Colonic mucosa (tissue), 4 donors: ENCODE measurements at regions not wholly inside any gene's neighbourhood (a gene's known extent, or its start where the extent isn't known, plus 50 kb on each side); places are given as distances from the start of the nearest gene placed in this dataset.
"Not testable (repeated sequence)": the region's sequence is repeated elsewhere in the genome, so short reads cannot be mapped to it uniquely, and the experiment has no call there.

ENCODE experiments used
- DNase-seq: peaks from one replicate; pipeline ENCODE4 v3.0.0-alpha.2; 2020
- H3K27ac ChIP-seq: fragments of 200-600 bp; one replicate; pipeline ENCODE4 v1.8.0; 2021
- H3K27me3 ChIP-seq: fragments of 200-600 bp; one replicate; pipeline ENCODE4 v1.8.0; 2021
- H3K36me3 ChIP-seq: fragments of 200-600 bp; one replicate; pipeline ENCODE4 v1.8.0; 2021
- H3K4me1 ChIP-seq: fragments of 200-600 bp; one replicate; pipeline ENCODE4 v1.8.0; 2021; ENCODE audit warnings: mild to moderate bottlenecking
- H3K4me3 ChIP-seq: fragments of 200-600 bp; one replicate; pipeline ENCODE4 v1.8.0; 2021
- H3K9ac ChIP-seq, 2 donors: one replicate each; pipeline ENCODE4 v1.7.0; 2013; ENCODE audit warnings: control low read depth in 2 of 2, low read depth in 2 of 2, low read length in 2 of 2
- H3K9me3 ChIP-seq: fragments of 200-600 bp; one replicate; pipeline ENCODE4 v1.8.0; 2021
- intact Hi-C: fragments of 100-400 bp; cut with DNase I; formaldehyde crosslinking; loops from one replicate; pipeline ENCODE4 v1.14.1; 2022
- TF ChIP-seq, protein P1 (sequence below): fragments of 200-600 bp; IDR thresholded peaks from one replicate; pipeline ENCODE4 v1.8.0; 2022; ENCODE audit warnings: antibody characterized with exemption, mild to moderate bottlenecking
- donor health status: healthy.
- donor health status: DM: no; HTN: no; CAD: no.
- donor health status: DM: no; HTN: no; CAD: no.

DNA sequence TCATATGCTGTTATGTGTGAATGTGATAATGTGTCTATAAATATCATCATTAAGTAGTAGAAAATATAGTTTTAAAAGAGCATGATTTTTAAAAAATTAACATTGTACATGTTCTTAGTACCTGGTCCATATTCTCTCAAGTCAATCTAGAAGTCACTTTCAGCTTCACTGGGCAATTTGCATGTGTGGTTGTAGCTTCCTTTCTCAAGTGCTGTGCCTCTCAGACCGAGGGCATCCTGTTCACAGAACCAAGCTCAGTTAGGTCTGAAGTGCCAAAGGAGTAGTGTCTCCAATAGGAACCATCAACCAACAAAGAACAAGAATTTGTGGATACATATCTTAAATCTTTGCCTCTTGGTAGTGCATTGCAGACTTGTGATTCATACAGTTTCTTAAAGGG is 541.8 kb upstream of the SLC10A2 start:
- H3K36me3 ChIP-seq, result no peaks in the 10 kb centered on the region
- no peaks in the 10 kb centered on the region for H3K9me3 ChIP-seq
- H3K4me1 ChIP-seq, result no peaks in the 10 kb centered on the region
- no peak overlapping the region for H3K27ac ChIP-seq
- TF ChIP-seq, protein P1, sequence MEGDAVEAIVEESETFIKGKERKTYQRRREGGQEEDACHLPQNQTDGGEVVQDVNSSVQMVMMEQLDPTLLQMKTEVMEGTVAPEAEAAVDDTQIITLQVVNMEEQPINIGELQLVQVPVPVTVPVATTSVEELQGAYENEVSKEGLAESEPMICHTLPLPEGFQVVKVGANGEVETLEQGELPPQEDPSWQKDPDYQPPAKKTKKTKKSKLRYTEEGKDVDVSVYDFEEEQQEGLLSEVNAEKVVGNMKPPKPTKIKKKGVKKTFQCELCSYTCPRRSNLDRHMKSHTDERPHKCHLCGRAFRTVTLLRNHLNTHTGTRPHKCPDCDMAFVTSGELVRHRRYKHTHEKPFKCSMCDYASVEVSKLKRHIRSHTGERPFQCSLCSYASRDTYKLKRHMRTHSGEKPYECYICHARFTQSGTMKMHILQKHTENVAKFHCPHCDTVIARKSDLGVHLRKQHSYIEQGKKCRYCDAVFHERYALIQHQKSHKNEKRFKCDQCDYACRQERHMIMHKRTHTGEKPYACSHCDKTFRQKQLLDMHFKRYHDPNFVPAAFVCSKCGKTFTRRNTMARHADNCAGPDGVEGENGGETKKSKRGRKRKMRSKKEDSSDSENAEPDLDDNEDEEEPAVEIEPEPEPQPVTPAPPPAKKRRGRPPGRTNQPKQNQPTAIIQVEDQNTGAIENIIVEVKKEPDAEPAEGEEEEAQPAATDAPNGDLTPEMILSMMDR, result no peak
- DNase-seq, result no peak
- no peaks in the 10 kb centered on the region for H3K27me3 ChIP-seq
- no peak overlapping the region for H3K9ac ChIP-seq
- no peak overlapping the region for H3K4me3 ChIP-seq
- intact Hi-C loops, result no loop called here

DNA sequence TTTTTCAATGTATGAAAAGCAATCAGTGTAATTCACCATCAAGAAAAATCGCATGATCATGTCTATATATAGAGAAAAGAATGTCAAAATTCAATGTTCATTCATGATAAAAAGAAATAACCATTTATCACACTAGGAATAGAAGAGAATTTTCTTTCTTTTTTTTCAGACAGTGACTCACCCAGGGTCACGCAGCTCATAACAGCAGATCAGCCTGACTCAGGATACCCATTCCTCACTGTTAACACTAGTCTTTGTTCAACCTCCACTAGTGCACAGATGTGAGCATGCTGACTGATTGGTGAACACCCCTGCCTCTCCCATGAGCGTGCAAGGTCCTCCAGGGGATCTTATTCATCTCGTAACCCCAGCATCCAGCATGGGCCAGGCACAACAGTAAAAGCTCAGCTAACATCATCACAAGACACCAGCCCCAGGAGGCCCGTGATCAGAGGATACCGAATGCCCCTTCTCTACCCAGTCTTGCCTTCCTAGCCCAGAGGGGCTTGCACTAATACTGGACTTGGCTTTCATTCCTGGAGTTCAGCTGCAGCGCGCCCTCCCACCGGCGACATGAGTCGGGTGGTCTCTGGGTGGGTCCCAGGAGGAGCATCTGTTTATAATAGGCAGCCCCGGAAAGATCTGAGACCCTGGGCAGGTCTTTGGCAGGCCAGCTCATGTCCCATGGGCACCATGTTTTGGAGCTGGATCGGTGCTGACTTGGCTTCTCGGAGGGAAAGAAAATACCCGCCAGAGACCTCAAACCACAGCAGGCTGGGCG is 539.5 kb upstream of the SLC10A2 start:
- TF ChIP-seq, protein P1, result no peak

DNA sequence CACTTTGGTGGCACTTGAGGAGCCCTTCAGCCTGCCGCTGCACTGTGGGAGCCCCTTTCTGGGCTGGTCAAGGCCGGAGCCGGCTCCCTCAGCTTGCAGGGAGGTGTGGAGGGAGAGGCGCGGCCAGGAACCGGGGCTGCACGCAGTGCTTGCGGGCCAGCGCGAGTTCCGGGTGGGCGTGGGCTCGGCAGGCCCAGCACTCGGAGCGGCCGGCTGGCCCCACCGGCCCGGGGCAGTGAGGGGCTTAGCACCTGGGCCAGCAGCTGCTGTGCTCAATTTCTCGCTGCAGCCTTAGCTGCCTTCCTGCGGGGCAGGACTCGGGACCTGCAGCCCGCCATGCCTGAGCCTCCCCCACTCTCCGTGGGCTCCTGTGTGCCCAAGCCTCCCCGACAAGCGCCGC is 533.7 kb upstream of the SLC10A2 start:
- DNase-seq, H3K4me1 ChIP-seq, H3K36me3 ChIP-seq, intact Hi-C loops, H3K27me3 ChIP-seq, H3K27ac ChIP-seq, H3K9ac ChIP-seq, H3K4me3 ChIP-seq, H3K9me3 ChIP-seq: not testable (repeated sequence)

More for the DNA sequence above, 539.5 kb upstream of the SLC10A2 start:
- Histone ChIP-seq H3K27me3 (no peaks in the 10 kb centered on the region), H3K9ac (no peak overlapping the region), H3K9me3 (no peaks in the 10 kb centered on the region), H3K27ac (no peak overlapping the region), H3K36me3 (no peaks in the 10 kb centered on the region), H3K4me3 (no peak overlapping the region), H3K4me1 (no peaks in the 10 kb centered on the region)
- intact Hi-C loops, result no loop called here
- no peak for DNase-seq

DNA sequence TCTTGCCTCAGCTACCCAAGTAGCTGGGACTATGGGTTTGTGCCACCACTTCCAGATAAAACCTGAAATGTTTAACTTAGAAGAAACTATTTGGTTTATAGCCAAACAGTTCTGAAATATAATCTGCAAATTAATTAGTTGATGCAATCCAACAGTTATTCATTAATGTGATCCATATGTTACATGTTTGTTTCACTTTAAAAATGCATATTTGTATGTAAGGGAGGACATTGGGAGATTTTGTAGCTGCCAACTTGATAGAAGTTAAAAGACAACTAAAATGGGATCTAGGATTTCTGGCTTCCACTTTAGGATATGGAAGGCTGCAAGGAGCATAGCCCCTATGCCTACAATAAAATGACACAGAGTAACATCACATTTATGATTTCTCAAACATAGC is 532.5 kb upstream of the SLC10A2 start:
- no peak overlapping the region for H3K4me3 ChIP-seq
- intact Hi-C loops, result no loop called here
- no peaks in the 10 kb centered on the region for H3K9me3 ChIP-seq
- no peak overlapping the region for H3K27ac ChIP-seq
- H3K27me3 ChIP-seq, result no peaks in the 10 kb centered on the region
- TF ChIP-seq, protein P1, result no peak
- no peak for DNase-seq
- H3K4me1 ChIP-seq, result no peaks in the 10 kb centered on the region
- no peaks in the 10 kb centered on the region for H3K36me3 ChIP-seq
- H3K9ac ChIP-seq, result no peak overlapping the region

DNA sequence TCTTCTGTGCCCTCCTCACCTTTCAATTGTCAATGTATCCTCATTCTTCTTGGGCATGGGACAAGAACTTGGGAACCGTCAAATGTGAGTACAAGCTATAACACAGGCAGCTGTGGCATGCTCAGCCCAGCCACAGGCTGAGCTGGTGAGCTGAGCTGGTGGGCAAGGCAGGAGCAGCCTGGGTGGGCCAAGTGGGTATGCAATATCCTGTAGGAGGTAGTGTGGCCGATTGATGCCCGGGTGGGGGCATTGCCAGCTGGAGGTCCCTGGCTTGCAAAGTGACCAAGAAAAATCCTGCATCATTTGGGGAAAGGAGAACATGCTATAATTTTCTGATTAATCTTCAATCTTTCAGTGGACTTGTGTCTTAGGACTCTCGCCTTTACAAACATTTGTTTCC is 507.2 kb upstream of the SLC10A2 start:
- H3K36me3 ChIP-seq, result no peaks in the 10 kb centered on the region
- H3K27ac ChIP-seq, result no peak overlapping the region
- H3K4me1 ChIP-seq, result no peaks in the 10 kb centered on the region
- H3K9me3 ChIP-seq, result no peaks in the 10 kb centered on the region
- no peak overlapping the region for H3K9ac ChIP-seq
- no peak for DNase-seq
- TF ChIP-seq, protein P1, result no peak
- intact Hi-C loops, result no loop called here
- H3K27me3 ChIP-seq, result no peaks in the 10 kb centered on the region
- no peak overlapping the region for H3K4me3 ChIP-seq

DNA sequence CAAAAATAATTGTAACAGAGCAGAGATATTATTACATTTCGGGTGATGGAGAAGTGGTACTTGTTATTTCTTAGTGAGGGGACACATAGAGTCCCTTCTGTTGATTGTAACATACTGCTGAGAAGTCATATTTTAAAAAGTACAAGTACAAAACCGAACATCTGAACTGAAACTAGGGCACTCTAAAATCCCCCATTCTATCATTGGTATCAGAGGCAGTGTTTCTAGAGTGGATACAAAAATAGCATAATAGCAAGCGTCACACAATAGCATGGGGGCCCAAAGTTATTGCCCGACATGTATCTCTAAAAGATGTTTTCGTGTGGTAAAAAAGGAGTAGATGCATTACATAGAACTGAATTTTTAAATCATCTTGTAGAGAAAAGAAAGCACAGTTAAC is 502.1 kb upstream of the SLC10A2 start:
- no peaks in the 10 kb centered on the region for H3K27me3 ChIP-seq

More for the DNA sequence above, 502.1 kb upstream of the SLC10A2 start:
- H3K9ac ChIP-seq, result no peak overlapping the region
- intact Hi-C loops, result no loop called here
- H3K4me3 ChIP-seq, result no peak overlapping the region
- H3K4me1 ChIP-seq, result no peaks in the 10 kb centered on the region
- TF ChIP-seq, protein P1, result no peak
- no peak overlapping the region for H3K27ac ChIP-seq
- DNase-seq, result no peak
- H3K36me3 ChIP-seq, result no peaks in the 10 kb centered on the region
- no peaks in the 10 kb centered on the region for H3K9me3 ChIP-seq
